H9 (cell line): ENCODE measurements at regions not wholly inside any gene's neighbourhood (a gene's known extent, or its start where the extent isn't known, plus 50 kb on each side); places are given as distances from the start of the nearest gene placed in this dataset.

Experiments
- DNase-seq: peaks from one replicate; pipeline ENCODE4 v3.0.0-alpha.2; 2017
- H2AFZ ChIP-seq: one replicate; pipeline ENCODE4 v1.6.1; 2013; ENCODE audit warnings: mild to moderate bottlenecking, low read length, control low read depth, moderate library complexity
- H2AK5ac ChIP-seq: 2 replicates; pipeline ENCODE4 v1.6.1; 2013; ENCODE audit warnings: low read length, control low read depth, mixed read lengths; ENCODE audit not compliant: insufficient read length
- H2BK120ac ChIP-seq: one replicate; pipeline ENCODE4 v1.6.1; 2013; ENCODE audit warnings: low read depth, mild to moderate bottlenecking, low read length, control low read depth, inconsistent platforms; ENCODE audit not compliant: poor library complexity, severe bottlenecking
- H2BK12ac ChIP-seq: 2 replicates; pipeline ENCODE4 v1.6.1; 2013; ENCODE audit warnings: low read length, control low read depth, mixed read lengths, low read depth; ENCODE audit not compliant: insufficient read length
- H2BK15ac ChIP-seq: 2 replicates; pipeline ENCODE4 v1.6.1; 2013; ENCODE audit warnings: low read depth, low read length, control low read depth
- H2BK20ac ChIP-seq: one replicate; pipeline ENCODE4 v1.6.1; 2013; ENCODE audit warnings: low read depth, mild to moderate bottlenecking, low read length, control low read depth, inconsistent platforms; ENCODE audit not compliant: poor library complexity, severe bottlenecking
- H2BK5ac ChIP-seq: 2 replicates; pipeline ENCODE4 v1.6.1; 2013; ENCODE audit warnings: low read length, control low read depth, mixed read lengths; ENCODE audit not compliant: insufficient read length
- H3K14ac ChIP-seq: 2 replicates; pipeline ENCODE4 v1.6.1; 2013; ENCODE audit warnings: low read length, control low read depth; ENCODE audit not compliant: insufficient read depth
- H3K18ac ChIP-seq: 2 replicates; pipeline ENCODE4 v1.6.1; 2013; ENCODE audit warnings: low read depth, mild to moderate bottlenecking, mixed read lengths, low read length, control low read depth; ENCODE audit not compliant: insufficient read length
- H3K23ac ChIP-seq: 2 replicates; pipeline ENCODE4 v1.6.1; 2013; ENCODE audit warnings: low read length, control low read depth, mixed read lengths, low read depth; ENCODE audit not compliant: insufficient read length
- H3K23me2 ChIP-seq: 2 replicates; pipeline ENCODE4 v1.6.1; 2013; ENCODE audit warnings: low read depth, mild to moderate bottlenecking, mixed read lengths, low read length, control low read depth; ENCODE audit not compliant: insufficient read length, poor library complexity, severe bottlenecking
- H3K27ac ChIP-seq: 2 replicates; pipeline ENCODE4 v1.5.1; 2013; ENCODE audit warnings: low read length, control low read depth, mixed read lengths, low read depth; ENCODE audit not compliant: insufficient read length
- H3K27me3 ChIP-seq: 2 replicates; pipeline ENCODE4 v1.6.1; 2013; ENCODE audit warnings: low read length, control low read depth, inconsistent platforms; ENCODE audit not compliant: insufficient read depth
- H3K4ac ChIP-seq: 2 replicates; pipeline ENCODE4 v1.6.1; 2013; ENCODE audit warnings: low read depth, mild to moderate bottlenecking, control low read depth, inconsistent platforms, low read length, moderate library complexity
- H3K4me1 ChIP-seq: 2 replicates; pipeline ENCODE4 v1.6.1; 2013; ENCODE audit warnings: low read length, control low read depth, inconsistent platforms; ENCODE audit not compliant: insufficient read depth
- H3K4me2 ChIP-seq: 2 replicates; pipeline ENCODE4 v1.6.1; 2013; ENCODE audit warnings: low read length, control low read depth, mixed read lengths; ENCODE audit not compliant: insufficient read length, insufficient read depth
- H3K56ac ChIP-seq: 2 replicates; pipeline ENCODE4 v1.6.1; 2013; ENCODE audit warnings: low read depth, mild to moderate bottlenecking, mixed read lengths, low read length, control low read depth; ENCODE audit not compliant: insufficient read length
- H3K79me1 ChIP-seq: 2 replicates; pipeline ENCODE4 v1.6.1; 2013; ENCODE audit warnings: low read depth, mild to moderate bottlenecking, moderate library complexity, low read length, control low read depth, inconsistent platforms; ENCODE audit not compliant: insufficient read depth, poor library complexity, severe bottlenecking
- H3K79me2 ChIP-seq: 2 replicates; pipeline ENCODE4 v1.6.1; 2013; ENCODE audit warnings: low read length, control low read depth, inconsistent platforms; ENCODE audit not compliant: insufficient read depth
- H3K9ac ChIP-seq: 2 replicates; pipeline ENCODE4 v1.6.1; 2013; ENCODE audit warnings: low read length, control low read depth, mixed read lengths; ENCODE audit not compliant: insufficient read length; ENCODE audit errors: extremely low read depth
- H3K9me3 ChIP-seq: one replicate; pipeline ENCODE4 v1.6.1; 2013; ENCODE audit warnings: low read depth, low read length, inconsistent platforms; ENCODE audit not compliant: control insufficient read depth
- H3T11ph ChIP-seq: one replicate; pipeline ENCODE4 v1.6.1; 2013; ENCODE audit warnings: mild to moderate bottlenecking, low read length, control low read depth, inconsistent platforms
- H4K20me1 ChIP-seq: one replicate; pipeline ENCODE4 v1.6.1; 2013; ENCODE audit not compliant: control insufficient read depth, insufficient read length, insufficient read depth
- H4K5ac ChIP-seq: 2 replicates; pipeline ENCODE4 v1.6.1; 2013; ENCODE audit warnings: low read depth, mild to moderate bottlenecking, mixed read lengths, low read length, control low read depth; ENCODE audit not compliant: insufficient read length
- H4K8ac ChIP-seq: replicated peaks from 2 replicates; pipeline ENCODE4 v1.6.1; 2013; ENCODE audit warnings: low read length, control low read depth, mixed read lengths, low read depth; ENCODE audit not compliant: insufficient read length
- H4K91ac ChIP-seq: 2 replicates; pipeline ENCODE4 v1.6.1; 2013; ENCODE audit warnings: low read depth, mild to moderate bottlenecking, moderate library complexity, mixed read lengths, low read length, control low read depth; ENCODE audit not compliant: insufficient read length
- H3K27ac Mint-ChIP-seq, 3 experiments: 2 replicates in 2 of 3; 3 replicates in 1 of 3; pipeline ENCODE4 v1.8.0; 2020 to 2021; ENCODE audit warnings: mixed read lengths in 3 of 3, mild to moderate bottlenecking in 1 of 3, moderate library complexity in 1 of 3
- H3K27me3 Mint-ChIP-seq: 2 replicates; pipeline ENCODE4 v1.8.0; 2021; ENCODE audit warnings: low read depth, mild to moderate bottlenecking, moderate library complexity, mixed read lengths
- H3K36me3 Mint-ChIP-seq, 3 experiments: 2 replicates in 2 of 3; 3 replicates in 1 of 3; pipeline ENCODE4 v1.8.0; 2020 to 2021; ENCODE audit warnings: low read depth in 3 of 3, mixed read lengths in 3 of 3; ENCODE audit not compliant: insufficient read depth in 1 of 3
- H3K4me1 Mint-ChIP-seq, 2 experiments: 2 replicates each; pipeline ENCODE4 v1.8.0; 2020; ENCODE audit warnings: mixed read lengths in 2 of 2
- H3K4me3 Mint-ChIP-seq, 2 experiments: 2 replicates in 1 of 2; 3 replicates in 1 of 2; pipeline ENCODE4 v1.8.0; 2020 to 2021; ENCODE audit warnings: mild to moderate bottlenecking in 2 of 2, mixed read lengths in 2 of 2, moderate library complexity in 1 of 2
- H3K9me3 Mint-ChIP-seq, 2 experiments: 2 replicates in 1 of 2; 3 replicates in 1 of 2; pipeline ENCODE4 v1.8.0; 2020; ENCODE audit warnings: mild to moderate bottlenecking in 2 of 2, mixed read lengths in 2 of 2, moderate library complexity in 1 of 2
- WGBS: extraction: QIAGEN DNeasy Blood & Tissue Kit; methylation state at CpG from one replicate; pipeline ENCODE4 v1.1.7; 2013; ENCODE audit warnings: missing lambda C conversion rate, low lambda C conversion rate, mixed read lengths; ENCODE audit not compliant: insufficient read length; ENCODE audit errors: extremely low coverage; 5-methylcytosine and 5-hydroxymethylcytosine counted together
- TF ChIP-seq, protein P1 (sequence below): fragments of 200-600 bp; sonication (generic); conservative IDR thresholded peaks from 3 replicates; pipeline ENCODE4 v1.8.0; 2021; ENCODE audit warnings: antibody characterized with exemption, mild to moderate bottlenecking

DNA sequence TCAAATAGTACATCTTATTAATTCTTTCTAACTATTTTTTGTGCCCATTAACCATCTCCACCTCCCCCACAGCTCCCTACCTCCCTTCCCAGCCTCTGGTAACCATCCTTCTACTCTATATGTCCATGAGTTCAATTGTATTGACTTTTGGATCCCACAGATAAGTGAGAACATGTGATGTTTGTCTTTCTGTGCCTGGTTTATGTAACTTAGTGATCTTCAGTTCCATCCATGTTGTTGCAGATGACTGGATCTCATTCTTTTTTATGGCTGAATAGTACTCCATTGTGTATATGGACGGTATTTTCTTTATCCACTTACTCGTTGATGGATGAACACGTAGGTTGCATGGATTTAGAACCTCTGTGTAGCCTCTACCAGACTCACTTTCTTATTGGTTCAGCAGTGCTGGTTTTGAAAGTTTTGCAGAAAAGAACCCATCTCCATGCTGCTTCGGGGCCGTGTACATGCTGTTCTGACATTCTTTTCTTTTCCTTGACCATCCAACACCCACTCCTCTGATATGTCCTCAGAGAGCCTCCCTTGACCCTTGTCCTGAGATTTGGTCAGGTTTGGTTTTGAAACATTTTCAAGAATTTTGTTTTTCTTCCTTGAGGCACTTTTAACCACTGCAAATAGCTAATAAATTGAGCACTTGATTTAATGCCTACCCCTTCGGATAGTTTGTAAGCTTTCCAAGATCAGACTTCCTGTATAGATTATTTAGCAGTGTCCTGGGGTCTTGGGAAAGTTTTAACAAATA, 231.2 kb upstream of the ZFP64 start:
- H3T11ph ChIP-seq: no peak overlapping the region
- H3K27ac Mint-ChIP-seq: no peak overlapping the region
- no peak overlapping the region for H2AFZ ChIP-seq
- no peaks in the 10 kb centered on the region for H3K4me1 ChIP-seq
- H3K18ac ChIP-seq: no peak overlapping the region
- no peaks in the 10 kb centered on the region for H3K27me3 Mint-ChIP-seq
- H3K23me2 ChIP-seq: no peaks in the 10 kb centered on the region
- no peak overlapping the region for H3K23ac ChIP-seq
- no peaks in the 10 kb centered on the region for H3K79me1 ChIP-seq
- H2BK12ac ChIP-seq: no peak overlapping the region
- H3K36me3 Mint-ChIP-seq: no peaks in the 10 kb centered on the region; a peak in 1 of 7 replicates
- H2BK15ac ChIP-seq: no peak overlapping the region
- no peak overlapping the region for H4K91ac ChIP-seq
- H3K9ac ChIP-seq: no peak overlapping the region
- no peaks in the 10 kb centered on the region for H3K27me3 ChIP-seq
- no peaks in the 10 kb centered on the region for H4K20me1 ChIP-seq
- H2AK5ac ChIP-seq: no peak overlapping the region
- H2BK5ac ChIP-seq: no peak overlapping the region
- H3K14ac ChIP-seq: no peak overlapping the region
- H3K27ac ChIP-seq: no peak overlapping the region
- H3K9me3 Mint-ChIP-seq: peaks cover 10 to 14% of the 10 kb centered on the region in 2 experiments; a peak in 4 of 5 replicates
- H3K4me1 Mint-ChIP-seq: no peaks in the 10 kb centered on the region
- no peak for DNase-seq
- H4K5ac ChIP-seq: no peak overlapping the region
- no peak overlapping the region for H3K4ac ChIP-seq
- H2BK120ac ChIP-seq: no peak overlapping the region
- H2BK20ac ChIP-seq: no peak overlapping the region
- no peaks in the 10 kb centered on the region for H3K79me2 ChIP-seq
- H3K9me3 ChIP-seq: no peaks in the 10 kb centered on the region
- H4K8ac ChIP-seq: no peak overlapping the region
- no peak overlapping the region for H3K56ac ChIP-seq
- no peak overlapping the region for H3K4me2 ChIP-seq
- no CpG with 5 or more reads among the region's 6 CpGs for WGBS
- H3K4me3 Mint-ChIP-seq: no peak overlapping the region
- TF ChIP-seq, protein P1, sequence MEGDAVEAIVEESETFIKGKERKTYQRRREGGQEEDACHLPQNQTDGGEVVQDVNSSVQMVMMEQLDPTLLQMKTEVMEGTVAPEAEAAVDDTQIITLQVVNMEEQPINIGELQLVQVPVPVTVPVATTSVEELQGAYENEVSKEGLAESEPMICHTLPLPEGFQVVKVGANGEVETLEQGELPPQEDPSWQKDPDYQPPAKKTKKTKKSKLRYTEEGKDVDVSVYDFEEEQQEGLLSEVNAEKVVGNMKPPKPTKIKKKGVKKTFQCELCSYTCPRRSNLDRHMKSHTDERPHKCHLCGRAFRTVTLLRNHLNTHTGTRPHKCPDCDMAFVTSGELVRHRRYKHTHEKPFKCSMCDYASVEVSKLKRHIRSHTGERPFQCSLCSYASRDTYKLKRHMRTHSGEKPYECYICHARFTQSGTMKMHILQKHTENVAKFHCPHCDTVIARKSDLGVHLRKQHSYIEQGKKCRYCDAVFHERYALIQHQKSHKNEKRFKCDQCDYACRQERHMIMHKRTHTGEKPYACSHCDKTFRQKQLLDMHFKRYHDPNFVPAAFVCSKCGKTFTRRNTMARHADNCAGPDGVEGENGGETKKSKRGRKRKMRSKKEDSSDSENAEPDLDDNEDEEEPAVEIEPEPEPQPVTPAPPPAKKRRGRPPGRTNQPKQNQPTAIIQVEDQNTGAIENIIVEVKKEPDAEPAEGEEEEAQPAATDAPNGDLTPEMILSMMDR: no peak
